ENCODE measurements at regions not wholly inside any gene's neighbourhood (a gene's known extent, or its start where the extent isn't known, plus 50 kb on each side); places are given as distances from the start of the nearest gene placed in this dataset.
"Not testable (repeated sequence)": the region's sequence is repeated elsewhere in the genome, so short reads cannot be mapped to it uniquely, and the experiment has no call there.

- Mint-ChIP-seq H3K4me3 (no peak overlapping the region), H3K9me3 (no peaks in the 10 kb centered on the region), H3K4me1 (no peaks in the 10 kb centered on the region), H3K27me3 (peaks cover 0 to 2% (median 0%) of the 10 kb centered on the region in 5 donors), H3K36me3 (no peaks in the 10 kb centered on the region), H3K27ac (no peak overlapping the region)
- POLR2A ChIA-PET: no interaction called here
- ATAC-seq (no peak), DNase-seq (no peak)
Measured at GRCh38 chr9:94482110-94482509, 72.8 kb upstream of the PCAT7 start.

DNA sequence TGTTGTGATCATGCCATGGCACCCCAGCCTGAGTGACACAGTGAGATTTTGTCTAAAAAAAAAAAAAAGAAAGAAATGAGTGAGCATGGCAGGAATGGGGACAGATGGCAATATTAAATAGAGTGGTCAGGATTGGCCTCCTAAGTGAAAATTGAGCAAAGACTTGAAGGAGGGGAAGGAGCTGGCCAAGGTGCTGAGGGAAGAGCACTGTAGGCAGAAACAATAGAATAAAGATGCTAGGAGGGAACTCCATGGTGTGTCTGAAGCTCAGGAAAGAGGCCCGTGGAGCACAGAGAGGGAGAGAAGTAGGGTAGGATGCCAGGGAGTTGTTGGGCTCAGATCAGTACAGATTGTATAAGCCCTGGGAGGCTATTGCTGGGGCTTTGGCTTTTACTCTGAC, 64.4 kb upstream of the PCAT7 start:
- Mint-ChIP-seq H3K4me3 (no peak overlapping the region), H3K4me1 (no peaks in the 10 kb centered on the region), H3K27ac (no peak overlapping the region), H3K9me3 (peaks cover 0 to 2% (median 0%) of the 10 kb centered on the region in 9 donors), H3K36me3 (no peaks in the 10 kb centered on the region), H3K27me3 (peaks cover 14 to 21% (median 15%) of the 10 kb centered on the region in 5 donors)
- no peak for DNase-seq
- POLR2A ChIA-PET: no interaction called here
- ATAC-seq: no peak

GRCh38 chr9:94492125-94492524, 62.8 kb upstream of the PCAT7 start:
- not testable (repeated sequence) for H3K36me3 Mint-ChIP-seq, H3K9me3 Mint-ChIP-seq, H3K4me3 Mint-ChIP-seq, H3K27ac Mint-ChIP-seq, ATAC-seq, H3K4me1 Mint-ChIP-seq, DNase-seq
- peaks cover 15 to 21% (median 15%) of the 10 kb centered on the region in 5 donors for H3K27me3 Mint-ChIP-seq
- POLR2A ChIA-PET: interaction anchor here (0.7 kb wide), 1 partner anchor 1622 kb away, joined by 3 read pairs; no protein-coding TSS in a partner anchor

DNA sequence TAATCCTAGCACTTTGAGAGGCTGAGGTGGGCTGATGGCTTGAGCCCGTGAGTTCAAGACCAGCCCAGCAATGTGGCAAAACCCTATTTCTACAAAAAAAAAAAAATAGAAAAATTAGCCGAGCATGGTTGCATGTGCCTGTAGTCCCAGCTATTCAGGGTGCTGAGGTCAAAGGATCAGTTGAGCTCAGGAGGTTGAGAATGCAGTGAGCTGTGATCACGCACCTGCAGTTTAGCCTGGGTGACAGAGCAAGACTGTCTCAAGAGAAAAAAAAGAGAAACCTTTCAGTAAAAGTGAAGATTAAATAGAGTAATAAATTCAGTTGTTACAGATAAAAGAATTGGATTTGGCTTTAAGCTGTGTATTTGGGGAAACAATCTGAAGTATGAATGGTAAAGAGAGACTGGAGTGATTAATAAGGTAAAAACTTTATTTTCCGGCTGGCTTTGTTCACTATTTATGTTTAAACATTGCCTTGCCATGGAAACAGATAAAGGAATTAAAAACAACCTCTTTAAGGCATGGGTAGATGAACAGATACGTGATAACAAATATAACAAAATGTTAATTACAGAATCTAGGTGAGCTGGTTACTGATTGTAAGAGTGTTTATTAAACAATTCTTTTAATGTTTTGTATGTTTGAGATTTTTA, 56.0 kb upstream of the PCAT7 start:
- Mint-ChIP-seq H3K27ac (no peak overlapping the region), H3K36me3 (no peaks in the 10 kb centered on the region), H3K4me3 (no peak overlapping the region), H3K27me3 (peaks cover 5 to 15% (median 9%) of the 10 kb centered on the region in 5 donors), H3K9me3 (no peaks in the 10 kb centered on the region), H3K4me1 (peaks cover 0 to 2% (median 0%) of the 10 kb centered on the region in 4 donors)
- ATAC-seq: no peak
- DNase-seq: no peak
- POLR2A ChIA-PET: no interaction called here

GRCh38 chr9:94504358-94504757, 50.5 kb upstream of the PCAT7 start:
- peaks cover 0 to 7% (median 2%) of the 10 kb centered on the region in 3 donors for H3K36me3 Mint-ChIP-seq
- POLR2A ChIA-PET: no interaction called here
- peaks cover 0 to 3% (median 0%) of the 10 kb centered on the region in 9 donors for H3K9me3 Mint-ChIP-seq
- H3K27ac Mint-ChIP-seq: no peak overlapping the region
- H3K4me1 Mint-ChIP-seq: no peaks in the 10 kb centered on the region
- no peak overlapping the region for H3K4me3 Mint-ChIP-seq
- no peak for ATAC-seq
- H3K27me3 Mint-ChIP-seq: peaks cover 13 to 27% (median 22%) of the 10 kb centered on the region in 5 donors
- no peak for DNase-seq
